SK-N-SH (cell line): ENCODE measurements at regions not wholly inside any gene's neighbourhood (a gene's known extent, or its start where the extent isn't known, plus 50 kb on each side); places are given as distances from the start of the nearest gene placed in this dataset.

Experiments used
- CTCF ChIA-PET: fragments of 300-600, 350-600 bp; formaldehyde crosslinking; extraction: SDS; loops from one replicate; lab custom pipeline; 2021; lab: Yijun Ruan, JAX
- POLR2A ChIA-PET: fragments of 350-600 bp; sonication (Branson Sonifier 250); formaldehyde crosslinking; extraction: SDS; loops from one replicate; lab custom pipeline; 2020; ENCODE audit warnings: antibody characterized with exemption, inconsistent platforms; lab: Yijun Ruan, JAX
- DNase-seq: peaks from one replicate; pipeline ENCODE4 v3.0.0; 2012
- H2AFZ ChIP-seq: fragments of 200-600 bp; sonication (generic); 2 replicates; pipeline ENCODE4 v1.8.1; 2016; ENCODE audit warnings: antibody characterized with exemption, mild to moderate bottlenecking, low read depth
- H3F3A ChIP-seq: fragments of 200-600 bp; sonication (generic); replicated peaks from 2 replicates; pipeline ENCODE3; 2016; ENCODE audit warnings: antibody characterized with exemption, mild to moderate bottlenecking; ENCODE audit not compliant: insufficient read depth
- H3K27ac ChIP-seq, 2 experiments: fragments of 200-500 bp in 1 of 2; fragments of 200-600 bp in 1 of 2; sonication (Bioruptor generic) in 1 of 2; sonication (generic), shearing (Covaris generic) in 1 of 2; 2 replicates each; pipeline versions ENCODE4 v1.5.1 to v1.6.1; 2014 to 2016; ENCODE audit warnings: low read depth in 2 of 2, inconsistent platforms in 1 of 2, low read length in 1 of 2, mild to moderate bottlenecking in 1 of 2, mixed read lengths in 1 of 2
- H3K27me3 ChIP-seq: fragments of 200-600 bp; sonication (generic), shearing (Covaris generic); 2 replicates; pipeline ENCODE4 v1.6.1; 2016; ENCODE audit warnings: mixed run types; ENCODE audit not compliant: insufficient read depth
- H3K36me3 ChIP-seq, 2 experiments: fragments of 200-500 bp in 1 of 2; fragments of 200-600 bp in 1 of 2; sonication (Bioruptor generic) in 1 of 2; sonication (generic) in 1 of 2; replicated peaks in 1 of 2; 2 replicates each; pipeline versions ENCODE3 to v1.5.1; 2014 to 2016; ENCODE audit warnings: low read length in 1 of 2, mild to moderate bottlenecking in 1 of 2; ENCODE audit not compliant: insufficient read depth in 2 of 2, control insufficient read depth in 1 of 2
- H3K4me1 ChIP-seq, 2 experiments: fragments of 200-500 bp in 1 of 2; fragments of 200-600 bp in 1 of 2; sonication (Bioruptor generic) in 1 of 2; sonication (generic), shearing (Covaris generic) in 1 of 2; 2 replicates each; pipeline versions ENCODE4 v1.5.1 to v1.6.1; 2014 to 2016; ENCODE audit warnings: low read depth in 1 of 2, low read length in 1 of 2, mixed run types in 1 of 2; ENCODE audit not compliant: insufficient read depth in 2 of 2, control insufficient read depth in 1 of 2
- H3K4me2 ChIP-seq: fragments of 200-600 bp; sonication (generic), shearing (Covaris generic); 2 replicates; pipeline ENCODE4 v1.6.1; 2017; ENCODE audit warnings: mixed run types
- H3K4me3 ChIP-seq, 2 experiments: fragments of 200-500 bp in 1 of 2; fragments of 200-600 bp in 1 of 2; sonication (Bioruptor generic) in 1 of 2; sonication (generic), shearing (Covaris generic) in 1 of 2; 2 replicates each; pipeline versions ENCODE4 v1.5.1 to v1.8.1; 2014 to 2016; ENCODE audit warnings: low read depth in 2 of 2, inconsistent platforms in 1 of 2, low read length in 1 of 2, mild to moderate bottlenecking in 1 of 2, mixed read lengths in 1 of 2, moderate library complexity in 1 of 2
- H3K79me2 ChIP-seq: fragments of 200-600 bp; sonication (generic); 2 replicates; pipeline ENCODE4 v1.8.1; 2017; ENCODE audit warnings: mild to moderate bottlenecking; ENCODE audit not compliant: insufficient read depth
- H3K9ac ChIP-seq: fragments of 200-600 bp; sonication (generic); 2 replicates; pipeline ENCODE4 v1.6.1; 2017; ENCODE audit warnings: mixed run types
- H3K9me2 ChIP-seq: fragments of 200-600 bp; sonication (generic); 2 replicates; pipeline ENCODE4 v1.6.1; 2017; ENCODE audit warnings: mixed run types
- H3K9me3 ChIP-seq: fragments of 200-600 bp; sonication (generic); 2 replicates; pipeline ENCODE4 v1.6.1; 2017; ENCODE audit warnings: mixed run types, mild to moderate bottlenecking, moderate library complexity
- H4K20me1 ChIP-seq: fragments of 200-600 bp; sonication (generic); 2 replicates; pipeline ENCODE4 v1.6.1; 2017; ENCODE audit warnings: mild to moderate bottlenecking, mixed run types; ENCODE audit not compliant: insufficient read depth
- CHD2 ChIP-seq: fragments of 150-350 bp; IDR thresholded peaks from 2 replicates; pipeline ENCODE4 v1.6.1; 2018; ENCODE audit warnings: low read length; ENCODE audit not compliant: partially characterized antibody
- CTCF ChIP-seq: fragments of 200-600 bp; sonication (generic); IDR thresholded peaks from 2 replicates; pipeline ENCODE4 v1.6.1; 2017; ENCODE audit warnings: antibody characterized with exemption, mild to moderate bottlenecking, moderate library complexity
- ELF1 ChIP-seq: IDR thresholded peaks from 2 replicates; pipeline ENCODE4 v1.4.0; 2012
- EZH2phosphoT487 ChIP-seq: fragments of 200-600 bp; sonication (generic); IDR thresholded peaks from 2 replicates; pipeline ENCODE4 v1.6.1; 2017; ENCODE audit warnings: low read depth, mixed run types, mild to moderate bottlenecking, antibody characterized with exemption, moderate library complexity, borderline replicate concordance
- FOSL2 ChIP-seq: IDR thresholded peaks from 2 replicates; pipeline ENCODE4 v1.4.0; 2012; ENCODE audit warnings: low read depth, mild to moderate bottlenecking, moderate library complexity, borderline replicate concordance
- FOXJ3 ChIP-seq: sonication (generic); formaldehyde crosslinking; IDR thresholded peaks from 2 replicates; pipeline ENCODE4 v1.5.1; 2020; ENCODE audit warnings: mild to moderate bottlenecking, missing genetic modification reagents
- GATA2 ChIP-seq: sonication (generic); formaldehyde crosslinking; IDR thresholded peaks from 2 replicates; pipeline ENCODE4 v1.5.0; 2020; ENCODE audit warnings: mild to moderate bottlenecking, missing genetic modification reagents
- JUND ChIP-seq: IDR thresholded peaks from 2 replicates; pipeline ENCODE4 v1.4.0; 2012
- MAX ChIP-seq: IDR thresholded peaks from 2 replicates; pipeline ENCODE4 v1.4.0; 2012; ENCODE audit warnings: low read depth
- MEF2A ChIP-seq: IDR thresholded peaks from 2 replicates; pipeline ENCODE4 v1.4.0; 2012; ENCODE audit warnings: low read depth, borderline replicate concordance
- NFIC ChIP-seq: IDR thresholded peaks from 2 replicates; pipeline ENCODE4 v1.4.0; 2012; ENCODE audit warnings: borderline replicate concordance
- NRF1 ChIP-seq: IDR thresholded peaks from 2 replicates; pipeline ENCODE4 v1.6.1; 2012; ENCODE audit warnings: low read depth, mild to moderate bottlenecking, low read length
- POLR2AphosphoS5 ChIP-seq: IDR thresholded peaks from 2 replicates; pipeline ENCODE4 v1.6.1; 2012; ENCODE audit warnings: low read depth, low read length
- RAD21 ChIP-seq: IDR thresholded peaks from 2 replicates; pipeline ENCODE4 v1.6.1; 2012; ENCODE audit warnings: mild to moderate bottlenecking, low read length
- RCOR1 ChIP-seq: fragments of 150-350 bp; IDR thresholded peaks from 2 replicates; pipeline ENCODE4 v1.6.1; 2017; ENCODE audit warnings: antibody characterized with exemption, low read length
- RFX5 ChIP-seq: IDR thresholded peaks from 2 replicates; pipeline ENCODE4 v1.6.1; 2012; ENCODE audit warnings: mild to moderate bottlenecking, improper control_type of control experiment, low read length
- RXRA ChIP-seq: IDR thresholded peaks from 2 replicates; pipeline ENCODE4 v1.4.0; 2012; ENCODE audit warnings: low read depth, mild to moderate bottlenecking, borderline replicate concordance
- TAF1 ChIP-seq: IDR thresholded peaks from 2 replicates; pipeline ENCODE4 v1.6.1; 2012; ENCODE audit warnings: low read depth, mild to moderate bottlenecking, low read length, moderate library complexity, borderline replicate concordance
- TCF12 ChIP-seq: IDR thresholded peaks from 2 replicates; pipeline ENCODE4 v1.4.0; 2012
- TEAD4 ChIP-seq: IDR thresholded peaks from 2 replicates; pipeline ENCODE4 v1.4.0; 2012; ENCODE audit warnings: mild to moderate bottlenecking, borderline replicate concordance; ENCODE audit not compliant: insufficient read depth
- USF1 ChIP-seq: IDR thresholded peaks from 2 replicates; pipeline ENCODE4 v1.4.0; 2012; ENCODE audit warnings: low read depth, borderline replicate concordance
- USF2 ChIP-seq: fragments of 150-350 bp; IDR thresholded peaks from 2 replicates; pipeline ENCODE4 v1.6.1; 2017; ENCODE audit warnings: antibody characterized with exemption, low read length, low read depth, borderline replicate concordance
- YY1 ChIP-seq: IDR thresholded peaks from 2 replicates; pipeline ENCODE4 v1.4.0; 2012; ENCODE audit warnings: low read depth, mild to moderate bottlenecking
- WGBS: methylation state at CpG from one replicate; pipeline ENCODE4 v1.1.6; 2017; ENCODE audit warnings: low lambda C conversion rate; 5-methylcytosine and 5-hydroxymethylcytosine counted together

- TF ChIP-seq RXRA (no peak), RAD21 (no peak)
These were observed 357.1 kb downstream of the KLF12 start (continued) for GRCh38 chr13:73777134-73777533.

GRCh38 chr13:73776151-73776785 lies 357.9 kb downstream of the KLF12 start:
- DNase-seq = no peak
- Histone ChIP-seq H3K9me3 (no peaks in the 10 kb centered on the region), H4K20me1 (no peaks in the 10 kb centered on the region), H3K27ac (no peak overlapping the region), H3F3A (no peaks in the 10 kb centered on the region), H3K9me2 (no peaks in the 10 kb centered on the region), H3K9ac (no peak overlapping the region), H3K4me3 (no peak overlapping the region), H3K4me1 (peaks cover 0 to 3% of the 10 kb centered on the region in 2 experiments; a peak in 2 of 4 replicates), H3K27me3 (no peaks in the 10 kb centered on the region), H3K79me2 (no peaks in the 10 kb centered on the region), H2AFZ (no peak overlapping the region), H3K4me2 (no peak overlapping the region), H3K36me3 (peaks cover 3% of the 10 kb centered on the region in 2 experiments)
- ChIA-PET CTCF (interaction anchor here (1.0 kb wide), 1 partner anchor 9 kb away, joined by 7 read pairs; no protein-coding TSS in a partner anchor), POLR2A (no interaction called here)
- 100% methylated on average over 3 of the region's 3 CpGs for WGBS
- no peak for TF ChIP-seq JUND
- TF ChIP-seq NRF1 = no peak
- TF ChIP-seq TCF12 = no peak
- no peak for TF ChIP-seq ELF1
- TF ChIP-seq FOSL2 = no peak
- no peak for TF ChIP-seq CHD2
- no peak for TF ChIP-seq MEF2A
- no peak for TF ChIP-seq POLR2AphosphoS5
- TF ChIP-seq MAX = no peak
- TF ChIP-seq YY1 = no peak

GRCh38 chr13:73773168-73773549 lies 361.0 kb downstream of the KLF12 start:
- Histone ChIP-seq H3K4me3 (no peak overlapping the region), H3K9ac (no peak overlapping the region), H2AFZ (no peak overlapping the region), H3K4me1 (peaks cover 0 to under 1% of the 10 kb centered on the region in 2 experiments; a peak in 2 of 4 replicates), H3K27me3 (no peaks in the 10 kb centered on the region), H4K20me1 (no peaks in the 10 kb centered on the region), H3K36me3 (peaks cover 3% of the 10 kb centered on the region in 2 experiments), H3F3A (no peaks in the 10 kb centered on the region), H3K9me3 (no peaks in the 10 kb centered on the region), H3K9me2 (no peaks in the 10 kb centered on the region), H3K27ac (no peak overlapping the region), H3K4me2 (no peak overlapping the region), H3K79me2 (no peaks in the 10 kb centered on the region)
- CTCF ChIA-PET = interaction anchor here (0.5 kb wide), 1 partner anchor 91 kb away, joined by 3 read pairs; no protein-coding TSS in a partner anchor
- no peak for DNase-seq
- POLR2A ChIA-PET = no interaction called here
- TF ChIP-seq RFX5 (no peak), TEAD4 (no peak), TCF12 (no peak), FOXJ3 (CRISPR knock-in tag) (no peak), USF1 (no peak), RCOR1 (no peak), NRF1 (no peak), EZH2phosphoT487 (no peak), USF2 (no peak), MEF2A (no peak), GATA2 (no peak), TAF1 (no peak), NFIC (no peak), CTCF (no peak), MAX (no peak)
- 67% methylated on average over 3 of the region's 3 CpGs for WGBS
